Psoas muscle (tissue), 7 donors: ENCODE measurements at regions not wholly inside any gene's neighbourhood (a gene's known extent, or its start where the extent isn't known, plus 50 kb on each side); places are given as distances from the start of the nearest gene placed in this dataset.

Source experiments
- ATAC-seq, 4 donors: fragments of 200-7000 bp; cut with Tn5 transposase; one replicate each; pipeline ENCODE4 v1.9.1; 2020; ENCODE audit warnings: moderate library complexity in 3 of 4, mild to moderate bottlenecking in 2 of 4
- DNase-seq, 2 donors: peaks; one replicate each; pipeline ENCODE4 v3.0.0-alpha.2; 2020
- H3K27ac ChIP-seq: fragments of 200-600 bp; one replicate; pipeline ENCODE4 v1.8.0; 2022
- H3K27me3 ChIP-seq, 3 donors: fragments of 200-600 bp in 1 of 3; one replicate each; pipeline versions ENCODE4 v1.6.1 to v1.8.0; 2013 to 2022; ENCODE audit warnings: low read length in 2 of 3, mild to moderate bottlenecking in 2 of 3, moderate library complexity in 1 of 3; ENCODE audit not compliant: insufficient read depth in 3 of 3
- H3K36me3 ChIP-seq, 2 donors: fragments of 200-600 bp in 1 of 2; one replicate each; pipeline versions ENCODE4 v1.6.1 to v1.8.0; 2013 to 2022; ENCODE audit warnings: low read depth in 1 of 2, mild to moderate bottlenecking in 1 of 2, moderate library complexity in 1 of 2; ENCODE audit not compliant: insufficient read depth in 1 of 2
- H3K4me1 ChIP-seq: fragments of 200-600 bp; one replicate; pipeline ENCODE4 v1.8.0; 2022
- H3K4me3 ChIP-seq: fragments of 200-600 bp; one replicate; pipeline ENCODE4 v1.8.0; 2022; ENCODE audit warnings: mild to moderate bottlenecking
- H3K9me3 ChIP-seq: fragments of 200-600 bp; one replicate; pipeline ENCODE4 v1.8.0; 2022
- CTCF ChIP-seq: fragments of 200-600 bp; IDR thresholded peaks from one replicate; pipeline ENCODE4 v1.8.0; 2022; ENCODE audit warnings: antibody characterized with exemption
- WGBS, 3 donors: extraction: QIAGEN DNeasy Blood & Tissue Kit; methylation state at CpG; one replicate each; pipeline versions ENCODE4 v1.1.6 to v1.1.7; 2013; 5-methylcytosine and 5-hydroxymethylcytosine counted together
- intact Hi-C, 2 donors: fragments of 100-400 bp; cut with DNase I; formaldehyde crosslinking; loops; one replicate each; pipeline versions ENCODE4 v1.11.0 to v1.14.2; 2022
- donor health status: healthy with polysubstance abuse.
- donor health status: DM: no; HTN: no; CAD: no; lungs with moderate emphysema.
- donor health status: Bipolar disorder and iron deficiency.
- donor health status: healthy.
- donor health status: DM: yes; HTN: yes; CAD: no.
- donor health status: DM: no; HTN: no; CAD: no.
- donor health status: DM: yes; HTN: yes; CAD: no.

- Histone ChIP-seq H3K27ac (no peak overlapping the region), H3K27me3 (peaks cover 0 to 7% (median 2%) of the 10 kb centered on the region in 3 donors), H3K4me1 (no peaks in the 10 kb centered on the region), H3K9me3 (no peaks in the 10 kb centered on the region), H3K4me3 (no peak overlapping the region), H3K36me3 (no peaks in the 10 kb centered on the region)
- DNase-seq (no peak), ATAC-seq (no peak)
- no peak for TF ChIP-seq CTCF
- intact Hi-C loops = no loop called here
- 61 to 72% (median 66%) methylated on average over 6 of the region's 6 CpGs for WGBS, 3 donors
These were observed 317.1 kb downstream of the BMP7 start for GRCh38 chr20:56949318-56949717.

- Histone ChIP-seq H3K4me3 (no peak overlapping the region), H3K4me1 (no peaks in the 10 kb centered on the region), H3K36me3 (no peaks in the 10 kb centered on the region), H3K9me3 (no peaks in the 10 kb centered on the region), H3K27ac (no peak overlapping the region), H3K27me3 (peaks cover 0 to 31% (median 0%) of the 10 kb centered on the region in 3 donors)
- 39 to 48% (median 40%) methylated on average over 19 of the region's 19 CpGs for WGBS, 3 donors
- no peak for DNase-seq
- no peak for TF ChIP-seq CTCF
- ATAC-seq = no peak
- intact Hi-C loops = no loop called here
These were observed 314.0 kb downstream of the BMP7 start for GRCh38 chr20:56952258-56953047.

GRCh38 chr20:56953048-56953586, 313.3 kb downstream of the BMP7 start:
- intact Hi-C loops = no loop called here
- WGBS, 3 donors = 53 to 55% (median 55%) methylated on average over 24 of the region's 24 CpGs
- Histone ChIP-seq H3K27ac (no peak overlapping the region), H3K4me1 (no peaks in the 10 kb centered on the region), H3K4me3 (no peak overlapping the region), H3K27me3 (peaks cover 0 to 38% (median 0%) of the 10 kb centered on the region in 3 donors), H3K9me3 (no peaks in the 10 kb centered on the region), H3K36me3 (no peaks in the 10 kb centered on the region)
- ATAC-seq (no peak), DNase-seq (no peak)
- no peak for TF ChIP-seq CTCF

GRCh38 chr20:56954797-56955196, 311.6 kb downstream of the BMP7 start:
- no peaks in the 10 kb centered on the region for H3K9me3 ChIP-seq
- no peak overlapping the region for H3K4me3 ChIP-seq
- no peaks in the 10 kb centered on the region for H3K36me3 ChIP-seq
- H3K27ac ChIP-seq = no peak overlapping the region
- H3K4me1 ChIP-seq = no peaks in the 10 kb centered on the region
- no peak for TF ChIP-seq CTCF
- WGBS, 3 donors = 72 to 80% (median 78%) methylated on average over 15 of the region's 15 CpGs
- H3K27me3 ChIP-seq = peaks cover 0 to 38% (median 2%) of the 10 kb centered on the region in 3 donors
- ATAC-seq (no peak), DNase-seq (no peak)
- intact Hi-C loops = no loop called here
